Fibroblast of skin of back (primary cell): ENCODE measurements at regions not wholly inside any gene's neighbourhood (a gene's known extent, or its start where the extent isn't known, plus 50 kb on each side); places are given as distances from the start of the nearest gene placed in this dataset.
A peak's percentile ranks its signal among the peaks of the same experiment; 100 is the strongest.
"Not testable (repeated sequence)": the region's sequence is repeated elsewhere in the genome, so short reads cannot be mapped to it uniquely, and the experiment has no call there.

Source experiments
- DNase-seq: peaks from one replicate; pipeline ENCODE4 v3.0.0-alpha.2; 2013

GRCh38 chrX:2640436-2641150 is 50.5 kb upstream of the CD99 start:
- DNase-seq, result no peak

DNA sequence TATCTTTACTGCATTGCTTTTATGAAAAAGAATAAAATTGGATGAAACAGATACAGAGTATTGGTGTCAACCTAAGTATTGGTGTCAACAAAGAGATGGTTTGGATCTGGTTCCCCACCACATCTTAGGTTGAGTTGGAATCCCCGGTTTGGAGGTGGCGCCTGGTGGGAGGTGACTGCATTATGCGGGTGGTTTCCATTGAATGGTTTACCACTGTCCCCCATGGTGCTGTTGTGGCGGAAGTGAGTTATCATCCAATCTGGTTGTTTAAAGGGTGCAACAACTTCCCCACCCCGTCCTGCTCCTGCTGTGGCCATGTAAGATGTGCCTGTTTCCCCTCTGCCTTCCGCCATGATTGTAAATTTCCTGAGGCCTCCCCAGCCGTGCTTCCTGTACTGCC is 52.8 kb upstream of the CD99 start:
- no peak for DNase-seq

GRCh38 chrX:2635342-2635741 is 55.8 kb upstream of the CD99 start:
- DNase-seq, result no peak

- DNase-seq, result no peak
These were observed 58.3 kb upstream of the CD99 start for GRCh38 chrX:2632533-2633504.

DNA sequence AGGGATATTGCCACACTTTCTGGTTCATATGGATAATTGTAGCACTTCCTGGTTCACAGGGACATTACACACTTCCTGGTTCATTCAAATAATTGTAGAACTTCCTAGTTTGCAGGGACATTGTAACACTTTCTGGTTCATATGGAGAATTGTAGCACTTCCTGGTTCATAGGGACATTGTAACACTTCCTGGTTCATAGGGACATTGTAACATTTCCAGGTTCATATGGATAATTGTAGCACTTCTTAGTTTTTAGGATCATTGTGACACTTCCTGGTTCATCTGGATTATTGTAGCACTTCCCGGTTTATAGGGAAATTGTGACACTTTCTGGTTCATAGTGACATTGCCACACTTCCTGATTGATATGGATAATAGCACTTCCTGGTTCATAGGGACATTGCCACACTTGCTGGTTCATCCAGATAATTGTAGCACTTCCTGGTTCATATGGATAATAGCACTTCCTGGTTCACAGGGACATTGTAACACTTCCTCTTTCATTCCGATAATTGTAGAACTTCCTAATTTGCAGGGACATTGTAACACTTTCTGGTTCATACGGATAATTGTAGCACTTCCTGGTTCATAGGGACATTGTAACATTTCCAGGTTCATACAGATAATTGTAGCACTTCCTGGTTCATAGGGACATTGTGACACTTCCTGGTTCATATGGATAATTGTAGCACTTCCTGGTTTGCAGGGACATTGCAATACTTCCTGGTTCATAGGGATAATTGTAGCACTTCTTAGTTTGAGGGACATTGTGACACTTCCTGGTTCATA is 59.2 kb upstream of the CD99 start:
- no peak for DNase-seq

GRCh38 chrX:2630935-2631742 is 60.0 kb upstream of the CD99 start:
- DNase-seq, result not testable (repeated sequence)

DNA sequence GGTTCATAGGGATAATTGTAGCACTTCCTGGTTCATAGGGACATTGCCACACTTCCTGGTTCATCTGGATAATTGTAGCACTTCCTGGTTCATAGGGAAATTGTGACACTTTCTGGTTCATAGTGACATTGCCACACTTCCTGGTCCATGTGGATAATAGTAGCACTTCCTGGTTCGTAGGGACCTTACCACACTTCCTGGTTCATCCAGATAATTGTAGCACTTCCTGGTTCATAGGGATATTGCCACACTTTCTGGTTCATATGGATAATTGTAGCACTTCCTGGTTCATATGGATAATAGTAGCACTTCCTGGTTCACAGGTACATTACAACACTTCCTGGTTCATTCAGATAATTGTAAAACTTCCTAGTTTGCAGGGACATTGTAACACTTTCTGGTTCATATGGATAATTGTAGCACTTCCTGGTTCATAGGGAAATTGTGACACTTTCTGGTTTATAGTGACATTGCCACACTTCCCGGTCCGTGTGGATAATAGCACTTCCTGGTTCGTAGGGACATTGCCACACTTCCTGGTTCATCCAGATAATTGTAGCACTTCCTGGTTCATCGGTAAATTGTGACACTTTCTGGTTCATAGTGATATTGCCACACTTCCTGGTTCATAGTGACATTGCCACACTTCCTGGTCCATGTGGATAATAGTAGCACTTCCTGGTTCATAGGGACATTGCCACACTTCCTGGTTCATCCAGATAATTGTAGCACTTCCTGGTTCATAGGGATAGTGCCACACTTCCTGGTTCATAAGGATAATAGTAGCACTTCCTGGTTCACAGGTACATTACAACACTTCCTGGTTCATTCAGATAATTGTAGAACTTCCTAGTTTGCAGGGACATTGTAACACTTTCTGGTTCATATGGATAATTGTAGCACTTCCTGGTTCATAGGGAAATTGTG is 60.8 kb upstream of the CD99 start:
- DNase-seq, result not testable (repeated sequence)

- no peak for DNase-seq
These were observed 61.6 kb upstream of the CD99 start for GRCh38 chrX:2629316-2630007.

DNA sequence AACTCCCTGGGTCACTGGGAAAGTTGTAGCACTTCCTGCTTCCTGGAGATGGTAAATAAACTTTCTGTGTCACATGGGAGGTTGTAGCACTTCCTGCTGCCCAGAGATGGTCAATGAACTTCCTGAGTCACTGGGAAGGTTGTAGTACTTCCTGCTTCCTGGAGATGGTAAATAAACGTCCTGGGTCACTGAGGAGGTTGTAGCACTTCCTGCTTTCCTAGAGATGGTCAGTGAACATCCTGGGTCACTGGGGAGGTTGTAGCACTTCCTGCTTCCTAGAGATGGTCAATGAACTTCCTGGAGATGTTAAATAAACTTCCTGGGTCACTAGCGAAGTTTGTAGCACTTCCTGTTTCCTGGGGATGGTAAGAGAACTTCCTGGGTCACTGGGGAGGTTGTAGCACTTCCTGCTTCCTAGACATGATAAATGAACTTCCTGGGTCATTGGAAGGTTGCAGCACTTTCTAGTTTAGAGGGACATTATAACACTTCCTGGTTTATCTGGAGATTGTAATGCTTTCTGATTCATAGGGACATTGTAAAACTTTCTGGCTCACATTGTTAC is 62.3 kb upstream of the CD99 start:
- DNase-seq, result no peak

- DNase-seq, result peak; percentile 43
These were observed 63.7 kb upstream of the CD99 start for GRCh38 chrX:2627272-2627867.

DNA sequence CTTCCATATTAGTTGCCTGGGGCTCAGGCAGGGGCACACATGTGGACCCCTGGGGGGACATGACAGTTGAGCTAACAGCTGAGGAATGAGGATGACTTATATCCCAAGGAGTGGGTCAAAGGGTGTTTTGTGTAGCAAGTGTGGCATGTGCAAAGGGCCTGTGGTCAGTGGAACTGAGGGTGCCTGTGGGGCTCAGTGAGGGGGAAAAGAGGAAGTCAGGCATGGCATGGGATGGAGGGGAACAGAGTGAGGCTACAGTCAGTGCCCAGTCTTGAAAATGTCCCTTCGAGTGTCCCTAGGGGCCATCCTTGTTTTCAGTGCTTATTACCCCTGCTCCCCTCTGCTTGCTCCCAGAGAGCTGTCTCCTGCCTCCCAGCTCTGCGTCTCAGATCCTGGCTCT is 64.3 kb upstream of the CD99 start:
- DNase-seq, result no peak

GRCh38 chrX:2620576-2620975 is 70.5 kb upstream of the CD99 start:
- DNase-seq, result no peak

- no peak for DNase-seq
These were observed 72.6 kb upstream of the CD99 start for GRCh38 chrX:2618516-2618915.

GRCh38 chrX:2614911-2615310 is 76.2 kb upstream of the CD99 start:
- DNase-seq, result peak; percentile 90

GRCh38 chrX:2610246-2611170 is 80.6 kb upstream of the CD99 start:
- DNase-seq, result no peak

- DNase-seq, result peak; percentile 23
These were observed 81.5 kb upstream of the CD99 start for GRCh38 chrX:2609431-2610238.

DNA sequence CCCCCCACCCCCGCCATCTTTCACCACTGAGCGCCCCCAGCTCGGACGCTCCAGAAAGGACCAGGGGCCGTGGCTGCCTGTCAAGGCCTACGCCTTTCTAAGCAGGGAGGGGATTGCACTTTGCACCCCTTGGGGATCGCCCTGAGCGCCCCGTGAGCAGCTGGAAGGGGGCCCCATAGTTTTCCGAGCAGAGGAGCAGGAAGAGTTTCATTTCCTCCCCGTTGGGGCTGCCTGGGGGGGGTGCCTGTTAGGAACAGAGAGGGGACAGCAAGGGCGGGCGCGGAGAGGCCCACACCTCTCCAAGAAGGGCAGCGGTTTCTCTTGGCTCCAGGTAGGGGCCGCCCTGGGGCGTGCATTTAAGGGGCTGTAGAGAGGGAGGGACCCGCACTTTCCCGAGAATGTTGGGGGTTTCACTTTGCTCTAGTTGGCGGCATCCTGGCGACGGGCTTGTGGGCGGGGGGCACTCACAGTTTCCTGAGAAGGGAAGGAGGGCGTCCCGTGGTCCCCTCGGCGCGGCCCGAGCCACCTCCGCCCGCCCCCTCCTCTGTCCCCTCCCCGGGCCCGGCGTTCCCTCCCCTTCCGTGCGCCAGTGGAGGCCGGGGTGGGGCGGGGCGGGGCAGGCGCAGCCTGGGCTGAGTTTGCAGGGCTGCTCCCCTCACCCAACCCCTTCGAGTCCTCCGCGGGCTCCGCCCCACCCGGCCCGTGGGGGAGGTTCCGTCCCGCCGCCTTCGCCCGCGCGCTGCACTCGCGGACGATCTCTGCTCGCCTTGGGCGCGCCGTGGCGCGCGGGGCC is 82.3 kb upstream of the CD99 start:
- peak; percentile 83 for DNase-seq
